Ovary (tissue), 3 donors: ENCODE measurements at regions not wholly inside any gene's neighbourhood (a gene's known extent, or its start where the extent isn't known, plus 50 kb on each side); places are given as distances from the start of the nearest gene placed in this dataset.

Source experiments
- EP300 ChIP-seq: sonication (generic); formaldehyde crosslinking; IDR thresholded peaks from one replicate; pipeline ENCODE4 v1.6.1; 2017; ENCODE audit warnings: antibody characterized with exemption
- POLR2A ChIP-seq: fragments of 450-650 bp; IDR thresholded peaks from one replicate; pipeline ENCODE4 v1.6.1; 2017; ENCODE audit warnings: antibody characterized with exemption, mild to moderate bottlenecking, moderate library complexity
- TF ChIP-seq, protein P1 (sequence below), 3 donors: fragments of 450-650 bp in 2 of 3; fragments of 200-600 bp in 1 of 3; IDR thresholded peaks; one replicate each; pipeline versions ENCODE4 v1.5.1 to v1.8.0; 2016 to 2022; ENCODE audit warnings: antibody characterized with exemption in 3 of 3, mild to moderate bottlenecking in 1 of 3
- donor health status: DM: no; HTN: no; CAD: no.

DNA sequence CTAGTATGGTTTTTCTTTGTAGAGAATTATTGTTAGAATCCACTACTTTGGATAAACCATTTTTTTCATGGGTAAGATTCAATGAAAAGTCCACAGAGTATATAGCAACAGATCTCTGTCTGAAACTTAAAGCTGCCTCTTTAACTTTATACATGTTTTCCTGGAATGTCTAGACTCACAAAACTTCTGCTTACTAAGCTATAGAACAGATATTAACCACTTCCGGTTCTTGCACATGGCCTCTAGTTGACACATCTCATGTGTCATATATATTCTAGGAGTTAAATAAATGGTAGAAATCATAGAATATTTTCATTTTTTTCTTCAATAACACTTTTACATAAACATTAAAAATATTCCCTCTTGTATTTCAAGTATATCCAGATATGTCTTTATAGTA, 1693.9 kb downstream of the SI start:
- TF ChIP-seq, protein P1, sequence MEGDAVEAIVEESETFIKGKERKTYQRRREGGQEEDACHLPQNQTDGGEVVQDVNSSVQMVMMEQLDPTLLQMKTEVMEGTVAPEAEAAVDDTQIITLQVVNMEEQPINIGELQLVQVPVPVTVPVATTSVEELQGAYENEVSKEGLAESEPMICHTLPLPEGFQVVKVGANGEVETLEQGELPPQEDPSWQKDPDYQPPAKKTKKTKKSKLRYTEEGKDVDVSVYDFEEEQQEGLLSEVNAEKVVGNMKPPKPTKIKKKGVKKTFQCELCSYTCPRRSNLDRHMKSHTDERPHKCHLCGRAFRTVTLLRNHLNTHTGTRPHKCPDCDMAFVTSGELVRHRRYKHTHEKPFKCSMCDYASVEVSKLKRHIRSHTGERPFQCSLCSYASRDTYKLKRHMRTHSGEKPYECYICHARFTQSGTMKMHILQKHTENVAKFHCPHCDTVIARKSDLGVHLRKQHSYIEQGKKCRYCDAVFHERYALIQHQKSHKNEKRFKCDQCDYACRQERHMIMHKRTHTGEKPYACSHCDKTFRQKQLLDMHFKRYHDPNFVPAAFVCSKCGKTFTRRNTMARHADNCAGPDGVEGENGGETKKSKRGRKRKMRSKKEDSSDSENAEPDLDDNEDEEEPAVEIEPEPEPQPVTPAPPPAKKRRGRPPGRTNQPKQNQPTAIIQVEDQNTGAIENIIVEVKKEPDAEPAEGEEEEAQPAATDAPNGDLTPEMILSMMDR (IDR thresholded peaks at IDR 0.05): no peak
- no peak for TF ChIP-seq POLR2A
- TF ChIP-seq EP300: no peak
